ENCODE measurements at regions not wholly inside any gene's neighbourhood (a gene's known extent, or its start where the extent isn't known, plus 50 kb on each side); places are given as distances from the start of the nearest gene placed in this dataset.

DNA sequence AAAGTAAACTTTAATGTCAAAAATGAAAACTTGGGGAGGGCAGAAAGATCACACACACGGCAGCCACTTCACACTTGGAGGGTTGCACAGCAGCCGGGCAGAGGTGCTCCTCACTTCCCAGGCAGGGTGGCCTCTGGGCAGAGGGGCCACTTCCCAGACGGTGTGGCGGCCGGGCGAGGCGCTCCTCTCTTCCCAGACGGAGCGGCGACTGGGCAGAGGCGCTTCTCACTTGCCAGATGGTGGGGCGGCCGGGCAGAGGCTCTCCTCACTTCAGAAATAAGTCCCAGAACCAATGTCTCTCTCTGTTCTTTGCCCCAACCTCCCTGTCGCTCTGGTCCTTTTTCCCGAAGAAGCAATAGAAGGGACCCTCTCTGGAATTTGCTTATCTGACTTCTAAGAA, 65.7 kb upstream of the LRPPRC start:
- TF ChIP-seq POLR2A (IDR thresholded peaks at IDR 0.05): no peak
- TF ChIP-seq, protein P1, sequence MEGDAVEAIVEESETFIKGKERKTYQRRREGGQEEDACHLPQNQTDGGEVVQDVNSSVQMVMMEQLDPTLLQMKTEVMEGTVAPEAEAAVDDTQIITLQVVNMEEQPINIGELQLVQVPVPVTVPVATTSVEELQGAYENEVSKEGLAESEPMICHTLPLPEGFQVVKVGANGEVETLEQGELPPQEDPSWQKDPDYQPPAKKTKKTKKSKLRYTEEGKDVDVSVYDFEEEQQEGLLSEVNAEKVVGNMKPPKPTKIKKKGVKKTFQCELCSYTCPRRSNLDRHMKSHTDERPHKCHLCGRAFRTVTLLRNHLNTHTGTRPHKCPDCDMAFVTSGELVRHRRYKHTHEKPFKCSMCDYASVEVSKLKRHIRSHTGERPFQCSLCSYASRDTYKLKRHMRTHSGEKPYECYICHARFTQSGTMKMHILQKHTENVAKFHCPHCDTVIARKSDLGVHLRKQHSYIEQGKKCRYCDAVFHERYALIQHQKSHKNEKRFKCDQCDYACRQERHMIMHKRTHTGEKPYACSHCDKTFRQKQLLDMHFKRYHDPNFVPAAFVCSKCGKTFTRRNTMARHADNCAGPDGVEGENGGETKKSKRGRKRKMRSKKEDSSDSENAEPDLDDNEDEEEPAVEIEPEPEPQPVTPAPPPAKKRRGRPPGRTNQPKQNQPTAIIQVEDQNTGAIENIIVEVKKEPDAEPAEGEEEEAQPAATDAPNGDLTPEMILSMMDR (IDR thresholded peaks at IDR 0.05): no peak
